Upper lobe of left lung (tissue), 6 donors: ENCODE measurements at regions not wholly inside any gene's neighbourhood (a gene's known extent, or its start where the extent isn't known, plus 50 kb on each side); places are given as distances from the start of the nearest gene placed in this dataset.

Experiments
- ATAC-seq, 2 donors: fragments of 200-7000 bp; cut with Tn5 transposase; one replicate each; pipeline ENCODE4 v1.9.1; 2022; ENCODE audit warnings: mild to moderate bottlenecking in 2 of 2, moderate library complexity in 2 of 2; ENCODE audit not compliant: low FRiP score in 2 of 2
- DNase-seq, 2 donors: peaks; one replicate each; pipeline ENCODE4 v3.0.0-alpha.2; 2019 to 2020
- H3K27ac ChIP-seq, 4 donors: fragments of 200-600 bp; sonication (generic); one replicate each; pipeline ENCODE4 v1.5.1; 2016 to 2019
- H3K27me3 ChIP-seq, 4 donors: fragments of 200-600 bp; sonication (generic); one replicate each; pipeline ENCODE4 v1.5.1; 2017 to 2019
- H3K36me3 ChIP-seq, 4 donors: fragments of 200-600 bp; sonication (generic); one replicate each; pipeline ENCODE4 v1.5.1; 2016 to 2019
- H3K4me1 ChIP-seq, 4 donors: fragments of 200-600 bp; sonication (generic); one replicate each; pipeline ENCODE4 v1.5.1; 2018 to 2019
- H3K4me3 ChIP-seq, 4 donors: fragments of 200-600 bp; sonication (generic); one replicate each; pipeline ENCODE4 v1.5.1; 2017 to 2019; ENCODE audit warnings: mild to moderate bottlenecking in 2 of 4, moderate library complexity in 1 of 4
- H3K9me3 ChIP-seq, 4 donors: fragments of 200-600 bp; sonication (generic); one replicate each; pipeline ENCODE4 v1.5.1; 2018 to 2019
- EP300 ChIP-seq, 4 donors: sonication (generic); formaldehyde crosslinking; IDR thresholded peaks; one replicate each; pipeline ENCODE4 v1.5.1; 2017; ENCODE audit warnings: antibody characterized with exemption in 4 of 4, control low read depth in 2 of 4
- POLR2A ChIP-seq, 4 donors: fragments of 450-650 bp; IDR thresholded peaks; one replicate each; pipeline ENCODE4 v1.5.1; 2016 to 2017; ENCODE audit warnings: antibody characterized with exemption in 4 of 4, mild to moderate bottlenecking in 2 of 4
- POLR2AphosphoS5 ChIP-seq, 2 donors: sonication (generic); formaldehyde crosslinking; IDR thresholded peaks; one replicate each; pipeline ENCODE4 v1.5.1; 2017; ENCODE audit warnings: antibody characterized with exemption in 2 of 2
- WGBS, 2 donors: methylation state at CpG; one replicate each; pipeline ENCODE4 v1.1.5; 2017 to 2018; 5-methylcytosine and 5-hydroxymethylcytosine counted together
- TF ChIP-seq, protein P1 (sequence below), 6 experiments: fragments of 450-650 bp in 4 of 6; fragments of 200-600 bp in 2 of 6; sonication (generic) in 2 of 6; IDR thresholded peaks; one replicate each; pipeline ENCODE4 v1.5.1; 2016 to 2019; ENCODE audit warnings: antibody characterized with exemption in 6 of 6
- donor health status: DM: no; HTN: no; CAD: no; lungs with moderate emphysema.
- donor health status: DM: no; HTN: yes; CAD: no; lungs with severe emphysema.

- Histone ChIP-seq H3K27me3 (no peaks in the 10 kb centered on the region), H3K27ac (no peak overlapping the region), H3K4me1 (peaks cover 6 to 12% (median 10%) of the 10 kb centered on the region in 4 donors), H3K36me3 (no peaks in the 10 kb centered on the region), H3K9me3 (no peaks in the 10 kb centered on the region), H3K4me3 (no peak overlapping the region)
- 68 to 76% methylated on average over 4 of the region's 4 CpGs for WGBS, 2 donors
- DNase-seq (no peak), ATAC-seq (peak in 1 of 2 donors; percentile 28)
- TF ChIP-seq EP300 (IDR thresholded peaks at IDR 0.05) (no peak), POLR2A (IDR thresholded peaks at IDR 0.05) (no peak), POLR2AphosphoS5 (IDR thresholded peaks at IDR 0.05) (no peak)
- TF ChIP-seq, protein P1, sequence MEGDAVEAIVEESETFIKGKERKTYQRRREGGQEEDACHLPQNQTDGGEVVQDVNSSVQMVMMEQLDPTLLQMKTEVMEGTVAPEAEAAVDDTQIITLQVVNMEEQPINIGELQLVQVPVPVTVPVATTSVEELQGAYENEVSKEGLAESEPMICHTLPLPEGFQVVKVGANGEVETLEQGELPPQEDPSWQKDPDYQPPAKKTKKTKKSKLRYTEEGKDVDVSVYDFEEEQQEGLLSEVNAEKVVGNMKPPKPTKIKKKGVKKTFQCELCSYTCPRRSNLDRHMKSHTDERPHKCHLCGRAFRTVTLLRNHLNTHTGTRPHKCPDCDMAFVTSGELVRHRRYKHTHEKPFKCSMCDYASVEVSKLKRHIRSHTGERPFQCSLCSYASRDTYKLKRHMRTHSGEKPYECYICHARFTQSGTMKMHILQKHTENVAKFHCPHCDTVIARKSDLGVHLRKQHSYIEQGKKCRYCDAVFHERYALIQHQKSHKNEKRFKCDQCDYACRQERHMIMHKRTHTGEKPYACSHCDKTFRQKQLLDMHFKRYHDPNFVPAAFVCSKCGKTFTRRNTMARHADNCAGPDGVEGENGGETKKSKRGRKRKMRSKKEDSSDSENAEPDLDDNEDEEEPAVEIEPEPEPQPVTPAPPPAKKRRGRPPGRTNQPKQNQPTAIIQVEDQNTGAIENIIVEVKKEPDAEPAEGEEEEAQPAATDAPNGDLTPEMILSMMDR (IDR thresholded peaks at IDR 0.05) = no peak
These were observed 139.0 kb upstream of the GDF10 start for GRCh38 chr10:47160967-47161366.

DNA sequence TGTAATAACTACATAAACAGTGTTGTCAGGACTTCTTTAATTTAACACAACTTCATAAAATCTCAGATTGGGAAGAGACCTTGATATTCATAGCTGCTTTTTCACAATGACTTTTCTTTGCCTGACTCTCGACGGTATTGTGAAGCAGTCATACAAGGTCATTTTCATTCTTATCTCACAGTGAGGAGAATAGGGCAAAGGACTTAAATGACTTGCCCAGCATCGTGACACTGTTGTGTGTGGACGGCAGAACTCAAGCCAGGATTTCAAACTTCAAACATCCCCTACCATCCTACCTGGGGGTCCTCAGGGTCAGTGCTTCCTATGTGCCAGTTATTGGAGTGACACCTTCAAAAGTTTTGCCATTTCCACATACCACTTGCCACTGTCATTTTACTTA is 138.5 kb upstream of the GDF10 start:
- no peaks in the 10 kb centered on the region for H3K36me3 ChIP-seq
- H3K27me3 ChIP-seq = no peaks in the 10 kb centered on the region
- H3K27ac ChIP-seq = no peak overlapping the region
- DNase-seq = no peak
- no peak for ATAC-seq
- no peaks in the 10 kb centered on the region for H3K9me3 ChIP-seq
- TF ChIP-seq POLR2AphosphoS5 (IDR thresholded peaks at IDR 0.05) (no peak), EP300 (IDR thresholded peaks at IDR 0.05) (no peak), POLR2A (IDR thresholded peaks at IDR 0.05) (no peak)
- TF ChIP-seq, protein P1 (IDR thresholded peaks at IDR 0.05) = no peak
- WGBS, 2 donors = 64 to 72% methylated on average over 4 of the region's 4 CpGs
- H3K4me3 ChIP-seq = no peak overlapping the region
- H3K4me1 ChIP-seq = peaks cover 10 to 16% (median 15%) of the 10 kb centered on the region in 4 donors

- ATAC-seq = no peak
- Histone ChIP-seq H3K9me3 (no peaks in the 10 kb centered on the region), H3K36me3 (no peaks in the 10 kb centered on the region), H3K4me1 (peaks cover 17 to 26% (median 20%) of the 10 kb centered on the region in 4 donors), H3K27ac (no peak overlapping the region), H3K27me3 (no peaks in the 10 kb centered on the region), H3K4me3 (no peak overlapping the region)
- TF ChIP-seq EP300 (IDR thresholded peaks at IDR 0.05) (no peak), POLR2AphosphoS5 (IDR thresholded peaks at IDR 0.05) (no peak), POLR2A (IDR thresholded peaks at IDR 0.05) (no peak)
- TF ChIP-seq, protein P1 (IDR thresholded peaks at IDR 0.05) = no peak
- WGBS, 2 donors = 87 to 88% methylated on average over 9 of the region's 9 CpGs
- no peak for DNase-seq
These were observed 135.7 kb upstream of the GDF10 start for GRCh38 chr10:47164126-47164799.

- Histone ChIP-seq H3K4me3 (no peak overlapping the region), H3K36me3 (no peaks in the 10 kb centered on the region), H3K9me3 (no peaks in the 10 kb centered on the region), H3K27ac (no peak overlapping the region), H3K27me3 (no peaks in the 10 kb centered on the region), H3K4me1 (peaks cover 17 to 26% (median 20%) of the 10 kb centered on the region in 4 donors)
- ATAC-seq (no peak), DNase-seq (no peak)
- TF ChIP-seq, protein P1 (IDR thresholded peaks at IDR 0.05) = no peak
- TF ChIP-seq EP300 (IDR thresholded peaks at IDR 0.05) (no peak), POLR2AphosphoS5 (IDR thresholded peaks at IDR 0.05) (no peak)
- 72 to 74% methylated on average over 3 of the region's 3 CpGs for WGBS, 2 donors
These were observed 135.2 kb upstream of the GDF10 start for GRCh38 chr10:47164800-47165128.

GRCh38 chr10:47165168-47165710 is 134.8 kb upstream of the GDF10 start:
- Histone ChIP-seq H3K36me3 (no peaks in the 10 kb centered on the region), H3K27ac (peak overlapping the region; percentile 56 to 84 (median 76)), H3K4me1 (peaks cover 17 to 26% (median 20%) of the 10 kb centered on the region in 4 donors), H3K4me3 (peak overlapping the region in 3 of 4 donors; percentile 11 to 34 (median 29)), H3K9me3 (no peaks in the 10 kb centered on the region), H3K27me3 (no peaks in the 10 kb centered on the region)
- DNase-seq = no peak
- peak in 1 of 2 donors; percentile 2 for ATAC-seq
- TF ChIP-seq, protein P1 (IDR thresholded peaks at IDR 0.05) = no peak
- no peak for TF ChIP-seq EP300 (IDR thresholded peaks at IDR 0.05)
- no peak for TF ChIP-seq POLR2AphosphoS5 (IDR thresholded peaks at IDR 0.05)
- TF ChIP-seq POLR2A (IDR thresholded peaks at IDR 0.05) = no peak
- WGBS, 2 donors = 44 to 47% methylated on average over 4 to 7 of the region's 7 CpGs
